CD4-positive, alpha-beta T cell treated with Interleukin-21 for 1 hour (primary cell): ENCODE measurements at regions not wholly inside any gene's neighbourhood (a gene's known extent, or its start where the extent isn't known, plus 50 kb on each side); places are given as distances from the start of the nearest gene placed in this dataset.
"Not testable (repeated sequence)": the region's sequence is repeated elsewhere in the genome, so short reads cannot be mapped to it uniquely, and the experiment has no call there.

ENCODE experiments used
- DNase-seq: peaks from one replicate; pipeline ENCODE4 v3.0.0-alpha.2; 2020

DNA sequence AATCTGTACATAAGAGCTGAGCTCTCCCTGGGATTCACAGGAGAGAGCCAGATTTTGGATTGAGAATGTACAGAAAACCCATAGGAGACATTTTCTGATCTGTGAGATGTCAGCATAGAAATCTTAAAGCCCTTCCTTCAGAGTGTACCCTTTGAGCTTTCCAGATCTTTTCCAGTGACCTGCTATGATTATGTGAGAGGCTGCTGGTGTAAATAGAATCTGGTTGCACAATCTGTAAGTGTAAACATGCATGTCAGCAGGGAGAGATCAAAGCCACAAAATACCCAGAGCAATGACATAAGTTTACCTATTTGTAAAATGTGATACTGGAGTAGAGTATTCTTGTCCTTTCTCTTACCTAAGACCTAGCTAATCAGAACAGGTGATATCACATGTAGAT is 471.9 kb downstream of the FOXD4L5 start:
- DNase-seq = not testable (repeated sequence)

- not testable (repeated sequence) for DNase-seq
These were observed 506.3 kb downstream of the FOXD4L5 start for GRCh38 chr9:64778667-64779066.

- not testable (repeated sequence) for DNase-seq
These were observed 508.7 kb downstream of the FOXD4L5 start for GRCh38 chr9:64776269-64776668.

DNA sequence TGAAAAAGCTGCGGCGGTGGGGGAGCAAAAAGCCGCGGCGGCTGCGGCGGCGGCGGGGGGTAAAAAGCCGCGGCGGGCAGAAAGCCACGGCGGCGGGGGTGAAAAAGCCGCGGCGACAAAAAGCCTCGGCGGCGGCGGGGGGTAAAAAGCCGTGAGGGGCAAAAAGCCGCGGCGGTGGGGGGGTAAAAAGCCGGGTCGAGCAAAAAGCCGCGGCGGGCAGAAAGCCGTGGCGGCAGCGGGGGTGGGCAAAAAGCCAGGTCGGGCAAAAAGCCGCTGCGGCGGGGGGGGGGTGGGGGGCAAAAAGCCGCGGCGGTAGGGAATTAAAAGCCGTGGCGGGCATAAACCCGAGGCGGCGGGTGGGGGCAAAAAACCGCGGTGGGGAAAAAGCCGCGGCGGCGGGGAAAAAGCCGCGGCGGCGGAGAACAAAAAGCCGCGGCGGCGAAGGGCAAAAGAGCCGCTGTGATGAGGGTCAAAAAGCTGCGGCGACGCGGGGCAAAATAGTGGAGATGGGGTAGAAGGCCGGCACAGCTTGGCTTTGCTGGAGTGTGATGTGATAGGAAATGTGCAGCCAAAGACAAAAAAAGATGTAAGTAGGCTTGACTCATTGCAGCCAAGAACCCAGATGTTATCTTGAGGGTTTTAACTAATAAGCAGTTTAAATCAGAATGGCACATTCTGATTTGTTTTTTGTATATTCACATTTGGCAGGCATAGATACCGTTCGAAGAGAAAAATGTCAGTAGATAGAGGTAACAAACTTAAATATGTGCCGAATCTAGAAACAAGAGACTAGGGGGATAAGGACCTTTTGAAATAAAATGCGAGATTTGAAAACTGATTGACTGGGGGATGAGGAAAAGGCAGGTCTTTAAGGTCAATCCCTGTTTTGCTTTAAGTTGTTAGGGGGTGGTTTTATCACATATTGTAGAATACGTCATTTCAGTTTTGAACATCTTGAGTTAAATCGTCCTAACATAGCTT is 509.9 kb downstream of the FOXD4L5 start:
- peak; percentile 27 for DNase-seq

GRCh38 chr9:64774004-64774812 is 510.8 kb downstream of the FOXD4L5 start:
- DNase-seq = peak; percentile 28

GRCh38 chr9:64773491-64773931 is 511.5 kb downstream of the FOXD4L5 start:
- peak; percentile 28 for DNase-seq

DNA sequence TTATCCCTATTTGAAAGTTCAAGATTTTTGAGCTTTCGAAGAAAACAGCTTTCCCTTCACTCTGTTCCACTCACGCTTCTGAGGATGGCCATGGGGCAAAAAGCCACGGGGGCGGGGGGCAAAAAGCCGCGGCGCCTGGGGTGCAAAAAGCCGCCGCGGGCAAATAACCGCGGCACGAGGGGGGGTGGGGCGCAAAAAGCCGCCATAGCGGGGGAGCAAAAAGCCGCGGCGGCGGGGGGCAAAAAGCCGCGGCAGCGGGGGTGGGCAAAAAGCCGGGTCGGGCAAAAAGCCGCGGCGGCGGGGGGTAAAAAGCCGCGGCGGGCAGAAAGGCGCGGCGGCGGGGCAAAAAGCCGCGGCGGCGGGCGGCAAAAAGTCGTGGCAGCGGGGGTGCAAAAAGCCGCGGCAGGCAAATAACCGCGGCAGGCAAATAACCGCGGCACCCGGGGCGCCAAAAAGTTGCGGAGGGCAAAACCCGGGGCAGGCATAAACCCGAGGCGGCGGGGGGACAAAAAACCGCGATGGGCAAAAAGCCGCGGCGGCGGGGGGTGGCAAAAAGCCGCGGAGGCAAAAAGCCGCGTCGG is 512.2 kb downstream of the FOXD4L5 start:
- not testable (repeated sequence) for DNase-seq

- DNase-seq = peak; percentile 42
These were observed 512.8 kb downstream of the FOXD4L5 start for GRCh38 chr9:64772123-64772736.
